ENCODE measurements at regions not wholly inside any gene's neighbourhood (a gene's known extent, or its start where the extent isn't known, plus 50 kb on each side); places are given as distances from the start of the nearest gene placed in this dataset.

DNA sequence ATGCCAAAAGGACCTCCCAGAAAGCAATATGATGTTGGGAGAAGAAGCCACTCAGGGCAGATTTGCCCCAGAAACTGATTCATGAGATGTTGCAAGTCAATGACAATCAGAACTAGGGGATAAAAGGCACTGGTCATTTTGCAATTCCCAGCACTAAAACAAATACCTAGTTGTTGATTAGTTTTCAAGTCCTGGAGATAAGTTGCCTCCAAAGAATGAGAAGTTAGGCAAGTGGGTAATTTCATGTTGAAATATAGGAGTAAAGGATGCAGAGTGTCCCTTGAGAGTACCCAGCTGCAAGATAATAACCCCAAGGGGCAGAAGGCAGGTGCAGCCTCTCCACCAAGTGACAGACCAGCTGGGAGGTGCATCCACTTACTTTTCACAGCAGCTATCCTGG is 363.6 kb downstream of the PBX1 start:
- TF ChIP-seq POLR2A (IDR thresholded peaks at IDR 0.05) (no peak), CTCF (IDR thresholded peaks at IDR 0.05) (no peak), EP300 (IDR thresholded peaks at IDR 0.05) (no peak), POLR2AphosphoS5 (IDR thresholded peaks at IDR 0.05) (peak in 1 of 4 donors; percentile 7)
